DOHH2 (cell line): ENCODE measurements at regions not wholly inside any gene's neighbourhood (a gene's known extent, or its start where the extent isn't known, plus 50 kb on each side); places are given as distances from the start of the nearest gene placed in this dataset.

Experiments
- H3F3A ChIP-seq: fragments of 200-600 bp; sonication (generic), shearing (Covaris generic); 2 replicates; pipeline ENCODE4 v1.6.0; 2016; ENCODE audit warnings: antibody characterized with exemption, mild to moderate bottlenecking; ENCODE audit not compliant: control insufficient read depth, insufficient read depth
- H3K27ac ChIP-seq: fragments of 200-600 bp; sonication (generic); 2 replicates; pipeline ENCODE4 v1.5.1; 2014; ENCODE audit warnings: low read depth, mild to moderate bottlenecking, low read length, moderate library complexity
- H3K27me3 ChIP-seq: fragments of 200-600 bp; sonication (generic); 2 replicates; pipeline ENCODE4 v1.6.1; 2014; ENCODE audit warnings: mild to moderate bottlenecking, low read length, mixed read lengths; ENCODE audit not compliant: control insufficient read depth
- H3K36me3 ChIP-seq: fragments of 200-600 bp; sonication (generic); 2 replicates; pipeline ENCODE4 v1.6.1; 2014; ENCODE audit warnings: mild to moderate bottlenecking, low read length, moderate library complexity, mixed read lengths; ENCODE audit not compliant: control insufficient read depth
- H3K4me1 ChIP-seq: fragments of 200-600 bp; sonication (generic); 2 replicates; pipeline ENCODE4 v1.6.1; 2014; ENCODE audit warnings: mild to moderate bottlenecking, low read length, mixed read lengths; ENCODE audit not compliant: control insufficient read depth
- H3K4me2 ChIP-seq: fragments of 200-600 bp; sonication (generic); 2 replicates; pipeline ENCODE4 v1.6.0; 2014; ENCODE audit warnings: mild to moderate bottlenecking, low read length, moderate library complexity
- H3K4me3 ChIP-seq: fragments of 200-600 bp; sonication (generic); 2 replicates; pipeline ENCODE4 v1.5.1; 2014; ENCODE audit warnings: mild to moderate bottlenecking, low read length, mixed read lengths
- H3K79me2 ChIP-seq: fragments of 200-600 bp; sonication (generic); 2 replicates; pipeline ENCODE4 v1.6.1; 2014; ENCODE audit warnings: mild to moderate bottlenecking, low read length, mixed read lengths; ENCODE audit not compliant: control insufficient read depth
- H3K9me2 ChIP-seq: fragments of 200-600 bp; sonication (generic); replicated peaks from 2 replicates; pipeline ENCODE4 v1.6.1; 2014; ENCODE audit warnings: mild to moderate bottlenecking, low read length, mixed read lengths; ENCODE audit not compliant: control insufficient read depth
- H3K9me3 ChIP-seq: fragments of 200-600 bp; sonication (generic); 2 replicates; pipeline ENCODE4 v1.6.1; 2014; ENCODE audit warnings: antibody characterized with exemption, low read length, mixed read lengths; ENCODE audit not compliant: control insufficient read depth, insufficient read depth
- H4K20me1 ChIP-seq: fragments of 200-600 bp; sonication (generic); 2 replicates; pipeline ENCODE4 v1.6.0; 2014; ENCODE audit warnings: low read depth, mild to moderate bottlenecking, antibody characterized with exemption, low read length, moderate library complexity; ENCODE audit not compliant: control insufficient read depth, insufficient read depth
- EZH2phosphoT487 ChIP-seq: fragments of 200-600 bp; sonication (generic); IDR thresholded peaks from 2 replicates; pipeline ENCODE4 v1.6.1; 2017; ENCODE audit warnings: borderline replicate concordance, mild to moderate bottlenecking, antibody characterized with exemption, low read length, moderate library complexity, mixed read lengths
- TF ChIP-seq, protein P1 (sequence below): fragments of 200-600 bp; sonication (generic); IDR thresholded peaks from one replicate; pipeline ENCODE4 v1.5.1; 2014; ENCODE audit warnings: antibody characterized with exemption, mild to moderate bottlenecking, low read depth, low read length; ENCODE audit not compliant: poor library complexity, severe bottlenecking

GRCh38 chr6:21478883-21479539, 114.5 kb upstream of the SOX4 start:
- Histone ChIP-seq H3K79me2 (no peaks in the 10 kb centered on the region), H3K36me3 (no peaks in the 10 kb centered on the region), H4K20me1 (no peaks in the 10 kb centered on the region), H3K27me3 (no peaks in the 10 kb centered on the region), H3K4me3 (no peak overlapping the region), H3K9me3 (no peaks in the 10 kb centered on the region), H3K4me2 (no peak overlapping the region), H3K9me2 (no peaks in the 10 kb centered on the region), H3F3A (no peaks in the 10 kb centered on the region), H3K27ac (no peak overlapping the region), H3K4me1 (no peaks in the 10 kb centered on the region)
- TF ChIP-seq, protein P1, sequence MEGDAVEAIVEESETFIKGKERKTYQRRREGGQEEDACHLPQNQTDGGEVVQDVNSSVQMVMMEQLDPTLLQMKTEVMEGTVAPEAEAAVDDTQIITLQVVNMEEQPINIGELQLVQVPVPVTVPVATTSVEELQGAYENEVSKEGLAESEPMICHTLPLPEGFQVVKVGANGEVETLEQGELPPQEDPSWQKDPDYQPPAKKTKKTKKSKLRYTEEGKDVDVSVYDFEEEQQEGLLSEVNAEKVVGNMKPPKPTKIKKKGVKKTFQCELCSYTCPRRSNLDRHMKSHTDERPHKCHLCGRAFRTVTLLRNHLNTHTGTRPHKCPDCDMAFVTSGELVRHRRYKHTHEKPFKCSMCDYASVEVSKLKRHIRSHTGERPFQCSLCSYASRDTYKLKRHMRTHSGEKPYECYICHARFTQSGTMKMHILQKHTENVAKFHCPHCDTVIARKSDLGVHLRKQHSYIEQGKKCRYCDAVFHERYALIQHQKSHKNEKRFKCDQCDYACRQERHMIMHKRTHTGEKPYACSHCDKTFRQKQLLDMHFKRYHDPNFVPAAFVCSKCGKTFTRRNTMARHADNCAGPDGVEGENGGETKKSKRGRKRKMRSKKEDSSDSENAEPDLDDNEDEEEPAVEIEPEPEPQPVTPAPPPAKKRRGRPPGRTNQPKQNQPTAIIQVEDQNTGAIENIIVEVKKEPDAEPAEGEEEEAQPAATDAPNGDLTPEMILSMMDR, result no peak

DNA sequence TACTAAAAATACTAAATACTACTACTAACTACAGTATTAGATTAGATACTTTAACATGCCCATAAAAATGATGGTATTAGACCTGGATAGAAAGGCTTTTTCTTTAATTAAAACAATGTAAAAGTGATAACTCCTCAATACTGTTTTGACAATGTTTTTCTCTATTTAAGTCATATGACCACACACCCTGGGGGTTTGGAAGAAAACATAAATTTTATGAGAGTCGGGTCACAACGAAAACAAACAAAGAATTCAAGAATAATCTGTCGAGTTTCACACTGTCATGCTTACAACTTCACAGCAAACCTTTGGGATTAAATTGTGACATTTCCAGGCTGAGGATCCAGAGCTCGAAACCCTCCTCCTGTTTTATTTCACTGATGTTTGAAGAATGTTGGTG, 107.4 kb upstream of the SOX4 start:
- Histone ChIP-seq H3K4me1 (no peaks in the 10 kb centered on the region), H3K4me3 (no peak overlapping the region), H3F3A (no peaks in the 10 kb centered on the region), H3K9me2 (no peaks in the 10 kb centered on the region), H3K79me2 (no peaks in the 10 kb centered on the region), H3K4me2 (no peak overlapping the region), H3K9me3 (no peaks in the 10 kb centered on the region), H4K20me1 (no peaks in the 10 kb centered on the region), H3K27me3 (no peaks in the 10 kb centered on the region), H3K36me3 (no peaks in the 10 kb centered on the region), H3K27ac (no peak overlapping the region)
- TF ChIP-seq, protein P1, result no peak
- no peak for TF ChIP-seq EZH2phosphoT487

DNA sequence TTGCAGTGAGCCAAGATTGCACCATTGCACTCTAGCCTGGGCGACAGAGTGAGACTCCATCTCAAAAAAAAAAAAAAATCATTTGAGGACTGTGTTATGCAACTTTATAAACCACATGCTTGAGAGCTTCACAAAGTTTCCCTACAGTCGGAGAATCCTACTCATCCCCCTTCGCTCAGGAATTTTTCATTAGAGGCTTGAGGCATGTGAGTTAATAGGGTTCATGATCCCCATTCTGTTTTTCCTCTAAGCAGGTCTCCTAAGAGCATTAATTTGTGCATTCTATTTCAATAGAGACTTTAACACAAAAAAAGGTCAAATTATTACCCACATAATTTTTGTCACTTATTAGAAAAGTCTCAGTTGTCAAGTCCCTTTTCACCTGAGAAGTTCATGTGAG, 103.7 kb upstream of the SOX4 start:
- H3K4me2 ChIP-seq, result no peak overlapping the region
- no peaks in the 10 kb centered on the region for H3K79me2 ChIP-seq
- no peak overlapping the region for H3K4me3 ChIP-seq
- H3K27ac ChIP-seq, result no peak overlapping the region
- no peaks in the 10 kb centered on the region for H3K36me3 ChIP-seq
- no peaks in the 10 kb centered on the region for H3F3A ChIP-seq
- no peaks in the 10 kb centered on the region for H3K9me3 ChIP-seq
- H3K4me1 ChIP-seq, result no peaks in the 10 kb centered on the region
- no peaks in the 10 kb centered on the region for H3K9me2 ChIP-seq
- no peaks in the 10 kb centered on the region for H4K20me1 ChIP-seq
- no peaks in the 10 kb centered on the region for H3K27me3 ChIP-seq
- TF ChIP-seq EZH2phosphoT487, result no peak
- TF ChIP-seq, protein P1, result no peak
